SK-N-SH (cell line): ENCODE measurements at regions not wholly inside any gene's neighbourhood (a gene's known extent, or its start where the extent isn't known, plus 50 kb on each side); places are given as distances from the start of the nearest gene placed in this dataset.

Experiments
- CTCF ChIP-seq: fragments of 200-600 bp; sonication (generic); IDR thresholded peaks from 2 replicates; pipeline ENCODE4 v1.6.1; 2017; ENCODE audit warnings: antibody characterized with exemption, mild to moderate bottlenecking, moderate library complexity
- RAD21 ChIP-seq: IDR thresholded peaks from 2 replicates; pipeline ENCODE4 v1.6.1; 2012; ENCODE audit warnings: mild to moderate bottlenecking, low read length

DNA sequence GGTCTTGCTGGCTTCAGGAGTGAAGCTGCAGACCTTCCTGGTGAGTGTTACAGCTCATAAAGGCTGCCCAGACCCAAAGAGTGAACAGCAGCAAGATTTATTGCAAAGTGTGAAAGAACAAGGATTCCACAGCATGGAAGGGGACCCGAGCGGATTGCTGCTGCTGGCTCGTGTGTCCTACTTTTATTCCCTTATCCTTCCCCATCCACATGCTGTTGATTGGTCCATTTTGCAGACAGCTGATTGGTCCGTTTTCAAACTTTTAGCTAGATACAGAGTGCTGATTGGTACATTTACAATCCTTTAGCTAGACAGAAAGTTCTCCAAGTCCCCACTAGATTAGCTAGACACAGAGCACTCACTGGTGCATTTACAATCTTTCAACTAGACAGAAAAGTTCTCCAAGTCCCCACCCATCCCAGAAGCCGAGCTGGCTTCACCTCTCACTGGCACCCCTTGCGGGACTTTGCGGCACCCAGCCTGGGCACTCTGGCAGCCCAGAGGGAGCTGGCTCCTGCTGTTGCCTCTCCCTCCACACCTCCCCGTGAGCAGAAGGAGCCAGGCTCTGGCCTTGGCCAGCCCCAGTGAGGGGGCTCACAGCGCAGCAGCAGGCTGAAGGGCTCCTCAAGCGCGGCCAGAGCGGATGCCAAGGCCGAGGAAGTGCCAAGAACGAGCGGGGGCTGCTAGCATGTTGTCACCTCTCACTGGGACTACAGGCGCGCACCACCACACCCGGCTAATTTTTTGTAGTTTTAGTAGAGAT is 369.6 kb upstream of the POT1 start:
- TF ChIP-seq CTCF (no peak), RAD21 (no peak)
